Fibroblast of skin of left biceps (primary cell): ENCODE measurements at regions not wholly inside any gene's neighbourhood (a gene's known extent, or its start where the extent isn't known, plus 50 kb on each side); places are given as distances from the start of the nearest gene placed in this dataset.
"Not testable (repeated sequence)": the region's sequence is repeated elsewhere in the genome, so short reads cannot be mapped to it uniquely, and the experiment has no call there.

Experiments
- DNase-seq, 2 experiments: peaks; one replicate each; pipeline ENCODE4 v3.0.0-alpha.2; 2013; ENCODE audit warnings: low read depth in 2 of 2

DNA sequence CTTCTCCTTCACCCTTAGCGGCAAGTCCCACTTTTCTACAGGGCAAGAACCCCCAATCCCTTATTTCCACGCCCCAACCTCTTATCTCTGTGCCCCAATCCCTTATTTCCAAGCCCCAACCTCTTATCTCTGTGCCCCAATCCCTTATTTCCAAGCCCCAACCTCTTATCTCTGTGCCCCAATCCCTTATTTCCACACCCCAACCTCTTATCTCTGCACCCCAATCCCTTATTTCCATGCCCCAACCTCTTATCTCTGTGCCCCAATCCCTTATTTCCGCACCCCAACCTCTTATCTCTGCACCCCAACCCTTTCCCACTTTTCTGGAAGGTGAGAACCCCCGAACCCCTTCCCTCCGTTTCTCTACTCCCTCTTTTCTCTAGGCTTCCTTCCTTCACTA lies 116.1 kb upstream of the GJE1 start:
- DNase-seq, result not testable (repeated sequence)

DNA sequence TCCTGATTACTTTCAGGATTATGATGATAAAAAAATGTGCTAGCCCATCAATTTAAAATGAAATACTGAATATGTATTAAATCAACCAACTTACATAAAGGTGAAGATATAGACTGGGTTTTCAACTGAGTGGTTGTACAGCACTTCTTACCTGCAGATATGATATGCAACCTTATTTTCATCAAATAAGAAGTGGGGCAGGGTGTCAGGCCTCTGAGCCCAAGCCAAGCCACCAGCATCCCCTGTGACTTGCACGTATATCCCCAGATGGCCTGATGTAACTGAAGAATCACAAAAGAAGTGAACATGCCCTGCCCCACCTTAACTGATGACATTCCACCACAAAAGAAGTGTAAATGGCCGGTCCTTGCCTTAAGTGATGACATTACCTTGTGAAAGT lies 117.3 kb upstream of the GJE1 start:
- not testable (repeated sequence) for DNase-seq

- no peak for DNase-seq
Measured at GRCh38 chr6:142015011-142015410, 117.7 kb upstream of the GJE1 start.

- DNase-seq, result peak; percentile 78
Measured at GRCh38 chr6:142014515-142014914, 118.2 kb upstream of the GJE1 start.

DNA sequence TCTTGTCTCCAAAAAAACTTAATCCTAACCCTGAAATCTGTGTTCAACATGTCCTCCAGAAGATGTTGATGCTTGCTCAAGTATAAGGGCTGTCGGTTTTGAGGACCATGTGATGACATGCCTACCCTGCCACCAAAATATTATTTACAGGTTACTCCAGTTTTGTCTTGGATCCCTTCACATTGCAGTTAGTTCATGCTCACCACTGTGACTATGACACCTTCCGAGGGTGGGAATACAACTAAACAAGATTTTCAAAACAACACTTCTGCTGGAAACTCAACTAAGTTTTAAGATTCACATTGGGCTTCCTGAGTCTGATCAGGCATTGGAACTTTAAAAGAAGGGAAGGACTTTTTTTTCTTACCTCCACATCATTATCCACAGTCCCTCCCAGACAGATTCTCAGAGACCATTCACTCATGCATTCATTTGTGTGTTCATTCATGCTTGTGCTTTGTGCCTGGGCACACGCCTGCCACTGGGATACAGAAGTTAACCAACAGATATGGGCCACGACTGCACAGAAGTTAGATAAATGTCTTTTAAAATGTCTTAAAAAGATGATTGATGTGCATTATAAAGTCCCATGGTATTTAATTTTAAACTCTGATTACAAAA lies 118.7 kb upstream of the GJE1 start:
- no peak for DNase-seq

- DNase-seq, result peak; percentile 81 to 82
Measured at GRCh38 chr6:142013287-142013686, 119.4 kb upstream of the GJE1 start.

DNA sequence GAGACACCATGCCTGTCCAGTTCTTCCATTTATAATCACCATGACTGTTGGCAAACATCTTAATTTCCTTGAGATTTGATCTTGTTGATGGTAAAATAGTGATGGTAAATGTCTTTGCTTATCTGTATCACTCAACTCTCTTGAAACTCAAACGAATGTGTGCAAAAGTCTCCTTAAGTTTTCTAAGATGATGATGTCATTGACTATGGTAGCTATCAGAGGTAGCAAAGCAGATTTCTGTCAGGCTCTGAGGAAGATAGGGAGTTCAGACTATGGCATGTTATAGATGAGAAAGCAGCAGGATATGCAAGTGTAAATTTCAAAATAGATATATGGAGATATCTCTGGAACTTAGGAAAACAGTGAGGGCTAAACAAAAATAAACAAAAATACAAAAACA lies 121.0 kb upstream of the GJE1 start:
- no peak for DNase-seq

DNA sequence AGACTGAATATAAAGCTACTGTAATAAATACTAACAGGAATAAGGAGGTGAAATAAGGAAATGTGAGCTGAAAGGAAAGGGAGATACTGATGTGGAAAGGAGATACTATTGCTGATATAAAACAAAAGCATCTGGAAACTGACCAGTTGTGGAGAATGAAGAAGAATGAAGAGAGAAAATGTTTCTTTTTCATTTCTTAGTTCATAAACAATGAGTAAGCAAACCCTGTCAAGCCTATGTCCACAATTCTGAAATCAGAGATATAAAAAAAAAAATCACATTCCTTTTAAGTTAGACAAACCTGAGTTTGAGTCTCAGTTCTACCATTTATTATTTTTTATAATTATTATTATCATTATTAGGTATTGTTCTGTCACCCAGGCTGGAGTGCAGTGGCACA lies 121.6 kb upstream of the GJE1 start:
- DNase-seq, result no peak

GRCh38 chr6:142009647-142010046 lies 123.1 kb upstream of the GJE1 start:
- peak; percentile 92 to 94 for DNase-seq

DNA sequence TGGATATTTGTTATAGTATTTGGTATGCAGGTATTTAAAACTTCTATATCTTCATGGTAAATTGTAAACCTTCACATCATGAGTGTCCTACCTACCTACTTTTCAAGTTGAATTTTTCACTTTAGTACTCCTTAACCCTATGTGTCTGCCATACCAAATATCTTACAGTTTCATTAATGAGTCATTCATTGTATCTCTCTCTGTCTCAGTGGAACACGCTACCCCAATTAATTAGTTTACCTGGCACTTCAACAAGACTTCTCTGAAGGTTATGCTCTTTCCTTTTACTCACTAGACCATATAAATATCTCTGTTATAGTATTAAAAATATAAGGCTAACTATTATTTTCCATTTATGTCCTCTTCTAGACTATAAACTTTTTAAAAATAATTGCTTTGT lies 123.9 kb upstream of the GJE1 start:
- DNase-seq, result no peak

- DNase-seq, result no peak
Measured at GRCh38 chr6:142008016-142008735, 124.5 kb upstream of the GJE1 start.

- no peak for DNase-seq
Measured at GRCh38 chr6:142005021-142005420, 127.7 kb upstream of the GJE1 start.

DNA sequence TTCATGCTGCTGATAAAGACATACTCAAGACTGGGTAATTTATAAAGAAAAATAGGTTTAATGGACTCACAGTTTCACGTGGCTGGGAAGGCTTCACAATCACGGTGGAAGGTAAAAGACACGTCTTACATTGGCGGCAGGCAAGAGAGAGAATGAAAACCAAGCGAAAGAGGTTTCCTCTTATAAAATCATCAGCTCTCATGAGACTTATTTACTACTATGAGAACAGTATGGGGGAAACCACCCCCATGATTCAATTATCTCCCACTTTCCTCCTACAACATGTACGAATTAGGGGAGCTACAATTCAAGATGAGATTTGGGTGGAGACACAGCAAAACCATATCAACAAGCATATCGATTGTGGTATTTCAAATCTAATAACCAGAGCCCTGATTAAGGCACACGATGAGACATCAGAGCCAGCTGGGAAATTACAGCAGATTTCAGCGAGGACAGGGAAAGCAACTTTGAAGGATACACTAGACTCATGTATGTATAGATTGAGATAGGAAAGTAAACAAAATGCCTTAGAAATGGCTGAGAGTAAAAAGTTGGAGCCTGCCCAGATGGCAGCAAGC lies 129.8 kb upstream of the GJE1 start:
- no peak for DNase-seq

- DNase-seq, result no peak
Measured at GRCh38 chr6:141996823-141997222, 135.9 kb upstream of the GJE1 start.

- no peak for DNase-seq
Measured at GRCh38 chr6:141992109-141992508, 140.6 kb upstream of the GJE1 start.

GRCh38 chr6:141990840-141991239 lies 141.9 kb upstream of the GJE1 start:
- no peak for DNase-seq

DNA sequence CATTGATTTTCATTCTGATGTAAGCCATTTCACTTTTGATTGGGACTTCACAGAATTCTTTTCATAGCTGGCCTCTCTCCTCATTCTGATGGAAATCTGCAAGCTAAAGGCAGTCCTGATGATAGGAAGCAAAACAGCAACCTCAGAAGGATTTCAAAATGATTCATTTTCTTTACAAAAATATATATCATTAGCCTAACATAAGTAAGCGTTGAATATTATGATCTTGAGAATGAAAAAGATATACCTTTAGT lies 143.1 kb upstream of the GJE1 start:
- no peak for DNase-seq

DNA sequence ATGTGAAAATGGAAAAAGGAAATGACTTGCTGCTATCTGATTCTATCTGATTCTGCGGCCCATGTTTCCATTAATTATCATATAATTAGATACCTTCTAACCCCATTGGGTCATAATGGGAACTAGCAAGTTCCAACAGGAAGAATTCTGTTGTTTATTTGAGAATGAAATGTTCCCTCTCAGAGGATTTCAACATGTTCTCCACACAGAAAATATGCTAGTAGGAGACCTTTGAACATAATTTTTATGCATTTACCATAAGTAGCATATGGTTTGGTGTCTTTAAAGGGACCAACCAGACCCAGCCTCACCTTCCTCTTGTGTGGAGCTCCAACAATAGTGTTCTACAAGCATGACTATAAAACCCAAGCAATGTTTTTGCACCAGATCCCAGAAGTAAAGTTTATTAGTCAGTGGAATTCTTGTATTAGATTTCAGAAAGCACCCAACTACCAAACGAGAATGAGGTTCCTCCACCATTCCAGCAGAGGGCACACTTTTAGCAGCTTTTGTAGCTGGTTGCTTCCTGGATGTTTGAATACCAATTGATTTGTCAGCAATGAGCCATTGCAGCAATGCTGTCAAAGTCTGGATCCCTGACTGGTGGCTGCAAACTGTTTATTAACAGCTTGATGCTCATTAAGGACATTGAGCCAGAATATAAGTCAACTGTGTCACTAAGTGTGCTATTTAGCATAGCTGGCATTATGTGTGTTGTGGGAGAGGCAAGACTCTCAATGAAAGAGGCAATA lies 143.6 kb upstream of the GJE1 start:
- DNase-seq, result peak; percentile 48 to 58

- no peak for DNase-seq
Measured at GRCh38 chr6:141988327-141988726, 144.4 kb upstream of the GJE1 start.

- DNase-seq, result no peak
Measured at GRCh38 chr6:141986457-141986856, 146.3 kb upstream of the GJE1 start.

DNA sequence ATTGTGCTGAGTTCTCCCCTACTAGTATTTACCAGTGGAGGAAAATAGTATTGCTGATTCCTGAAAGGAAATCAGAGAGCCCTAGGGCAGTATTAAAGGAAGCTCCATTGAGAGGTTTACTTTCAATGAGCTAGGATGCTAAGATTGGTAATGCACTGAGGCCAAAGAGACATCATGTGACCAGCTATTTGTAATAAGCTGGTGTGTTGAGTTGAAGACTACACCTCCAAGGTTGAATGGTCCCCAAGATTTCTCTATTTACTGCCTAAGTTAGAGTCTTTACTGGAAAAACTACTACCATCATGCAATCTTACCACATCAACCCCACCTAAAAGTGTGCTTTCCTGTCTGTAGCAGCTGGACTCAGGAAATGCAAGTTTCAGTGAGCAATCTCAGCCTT lies 151.5 kb upstream of the GJE1 start:
- DNase-seq, result no peak

DNA sequence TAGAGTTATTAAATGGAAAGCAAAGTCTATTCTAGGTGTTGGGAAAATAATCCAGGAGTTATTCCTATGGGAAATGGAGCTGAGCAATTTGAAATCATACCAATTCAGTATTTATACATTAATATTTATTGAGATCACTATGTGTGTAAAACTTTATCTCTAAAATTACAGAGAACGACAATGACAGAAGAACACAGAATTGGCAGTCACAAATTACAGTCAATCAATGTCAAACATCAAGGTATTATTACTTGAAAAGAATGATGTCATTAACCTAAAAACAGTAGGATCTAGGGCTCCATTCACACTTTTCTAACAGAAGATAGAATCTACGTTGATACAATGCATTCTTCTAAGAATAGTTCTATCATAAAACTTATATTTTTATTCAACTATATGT lies 154.9 kb upstream of the GJE1 start:
- DNase-seq, result no peak

GRCh38 chr6:141976994-141977393 lies 155.7 kb upstream of the GJE1 start:
- DNase-seq, result no peak
